Activated naive CD4-positive, alpha-beta T cell treated with anti-CD3 and anti-CD28 coated beads, Interleukin-2, amount 50 U/mL, for 24 hours (primary cell): ENCODE measurements at regions not wholly inside any gene's neighbourhood (a gene's known extent, or its start where the extent isn't known, plus 50 kb on each side); places are given as distances from the start of the nearest gene placed in this dataset.
"Not testable (repeated sequence)": the region's sequence is repeated elsewhere in the genome, so short reads cannot be mapped to it uniquely, and the experiment has no call there.

ENCODE experiments used
- H3K27ac Mint-ChIP-seq: one replicate; pipeline ENCODE4 v1.8.0; 2021; ENCODE audit warnings: mild to moderate bottlenecking, mixed read lengths
- H3K27me3 Mint-ChIP-seq: one replicate; pipeline ENCODE4 v1.8.0; 2021; ENCODE audit warnings: mixed read lengths
- H3K36me3 Mint-ChIP-seq: one replicate; pipeline ENCODE4 v1.8.0; 2021; ENCODE audit warnings: mixed read lengths
- H3K4me1 Mint-ChIP-seq: one replicate; pipeline ENCODE4 v1.8.0; 2021; ENCODE audit warnings: mixed read lengths
- H3K4me3 Mint-ChIP-seq: one replicate; pipeline ENCODE4 v1.8.0; 2021; ENCODE audit warnings: mild to moderate bottlenecking, mixed read lengths
- H3K9me3 Mint-ChIP-seq: one replicate; pipeline ENCODE4 v1.8.0; 2021; ENCODE audit warnings: mixed read lengths

- H3K27ac Mint-ChIP-seq: no peak overlapping the region
- no peaks in the 10 kb centered on the region for H3K36me3 Mint-ChIP-seq
- H3K9me3 Mint-ChIP-seq: no peaks in the 10 kb centered on the region
- peaks cover 4% of the 10 kb centered on the region for H3K27me3 Mint-ChIP-seq
- H3K4me3 Mint-ChIP-seq: no peak overlapping the region
- H3K4me1 Mint-ChIP-seq: no peaks in the 10 kb centered on the region
Observed at GRCh38 chr5:39555788-39556187, 131.0 kb upstream of the DAB2 start.

GRCh38 chr5:39547553-39548154 lies 122.9 kb upstream of the DAB2 start:
- no peak overlapping the region for H3K27ac Mint-ChIP-seq
- H3K27me3 Mint-ChIP-seq: no peaks in the 10 kb centered on the region
- peak overlapping the region; percentile 40 for H3K4me3 Mint-ChIP-seq
- H3K4me1 Mint-ChIP-seq: peaks cover 5% of the 10 kb centered on the region
- H3K9me3 Mint-ChIP-seq: no peaks in the 10 kb centered on the region
- H3K36me3 Mint-ChIP-seq: peaks cover 1% of the 10 kb centered on the region

GRCh38 chr5:39544941-39545340 lies 120.2 kb upstream of the DAB2 start:
- Mint-ChIP-seq H3K27me3 (peaks cover 1% of the 10 kb centered on the region), H3K36me3 (no peaks in the 10 kb centered on the region), H3K9me3 (no peaks in the 10 kb centered on the region), H3K4me3 (no peak overlapping the region), H3K4me1 (peaks cover 5% of the 10 kb centered on the region), H3K27ac (no peak overlapping the region)

GRCh38 chr5:39543335-39543734 lies 118.6 kb upstream of the DAB2 start:
- Mint-ChIP-seq H3K27me3 (peaks cover 1% of the 10 kb centered on the region), H3K9me3 (no peaks in the 10 kb centered on the region), H3K36me3 (no peaks in the 10 kb centered on the region), H3K4me3 (no peak overlapping the region), H3K4me1 (peaks cover 5% of the 10 kb centered on the region), H3K27ac (no peak overlapping the region)

- Mint-ChIP-seq H3K27ac (no peak overlapping the region), H3K4me1 (peaks cover 4% of the 10 kb centered on the region), H3K4me3 (no peak overlapping the region), H3K27me3 (peaks cover 4% of the 10 kb centered on the region), H3K36me3 (no peaks in the 10 kb centered on the region), H3K9me3 (no peaks in the 10 kb centered on the region)
Observed at GRCh38 chr5:39542511-39543285, 117.9 kb upstream of the DAB2 start.

- Mint-ChIP-seq H3K9me3 (no peaks in the 10 kb centered on the region), H3K27me3 (peaks cover 6% of the 10 kb centered on the region), H3K36me3 (no peaks in the 10 kb centered on the region), H3K4me1 (no peaks in the 10 kb centered on the region), H3K4me3 (no peak overlapping the region), H3K27ac (no peak overlapping the region)
Observed at GRCh38 chr5:39541920-39542319, 117.1 kb upstream of the DAB2 start.

GRCh38 chr5:39539470-39539869 lies 114.7 kb upstream of the DAB2 start:
- H3K27ac Mint-ChIP-seq: no peak overlapping the region
- H3K27me3 Mint-ChIP-seq: peaks cover 12% of the 10 kb centered on the region
- H3K4me1 Mint-ChIP-seq: no peaks in the 10 kb centered on the region
- no peaks in the 10 kb centered on the region for H3K9me3 Mint-ChIP-seq
- no peaks in the 10 kb centered on the region for H3K36me3 Mint-ChIP-seq
- no peak overlapping the region for H3K4me3 Mint-ChIP-seq

- Mint-ChIP-seq H3K36me3 (no peaks in the 10 kb centered on the region), H3K4me1 (no peaks in the 10 kb centered on the region), H3K9me3 (no peaks in the 10 kb centered on the region), H3K27me3 (peaks cover 11% of the 10 kb centered on the region), H3K4me3 (no peak overlapping the region), H3K27ac (no peak overlapping the region)
Observed at GRCh38 chr5:39534690-39535089, 109.9 kb upstream of the DAB2 start.

- no peaks in the 10 kb centered on the region for H3K36me3 Mint-ChIP-seq
Observed at GRCh38 chr5:39533749-39534148, 109.0 kb upstream of the DAB2 start.

GRCh38 chr5:39532511-39532910 lies 107.7 kb upstream of the DAB2 start:
- peaks cover 9% of the 10 kb centered on the region for H3K27me3 Mint-ChIP-seq
- H3K4me1 Mint-ChIP-seq: no peaks in the 10 kb centered on the region
- no peak overlapping the region for H3K27ac Mint-ChIP-seq
- H3K36me3 Mint-ChIP-seq: no peaks in the 10 kb centered on the region
- no peaks in the 10 kb centered on the region for H3K9me3 Mint-ChIP-seq
- H3K4me3 Mint-ChIP-seq: no peak overlapping the region

More at GRCh38 chr5:39533749-39534148, 109.0 kb upstream of the DAB2 start:
- no peak overlapping the region for H3K4me3 Mint-ChIP-seq
- H3K9me3 Mint-ChIP-seq: no peaks in the 10 kb centered on the region
- H3K4me1 Mint-ChIP-seq: no peaks in the 10 kb centered on the region
- H3K27me3 Mint-ChIP-seq: peaks cover 11% of the 10 kb centered on the region
- no peak overlapping the region for H3K27ac Mint-ChIP-seq

- no peaks in the 10 kb centered on the region for H3K9me3 Mint-ChIP-seq
- H3K27ac Mint-ChIP-seq: no peak overlapping the region
- H3K36me3 Mint-ChIP-seq: no peaks in the 10 kb centered on the region
- peaks cover 6% of the 10 kb centered on the region for H3K27me3 Mint-ChIP-seq
- no peaks in the 10 kb centered on the region for H3K4me1 Mint-ChIP-seq
- no peak overlapping the region for H3K4me3 Mint-ChIP-seq
Observed at GRCh38 chr5:39531306-39531705, 106.5 kb upstream of the DAB2 start.

GRCh38 chr5:39526914-39527477 lies 102.2 kb upstream of the DAB2 start:
- H3K4me3 Mint-ChIP-seq: no peak overlapping the region
- no peaks in the 10 kb centered on the region for H3K4me1 Mint-ChIP-seq
- no peaks in the 10 kb centered on the region for H3K36me3 Mint-ChIP-seq
- no peaks in the 10 kb centered on the region for H3K9me3 Mint-ChIP-seq
- H3K27ac Mint-ChIP-seq: no peak overlapping the region
- peaks cover 7% of the 10 kb centered on the region for H3K27me3 Mint-ChIP-seq

GRCh38 chr5:39525781-39526180 lies 101.0 kb upstream of the DAB2 start:
- H3K9me3 Mint-ChIP-seq, H3K36me3 Mint-ChIP-seq, H3K4me1 Mint-ChIP-seq, H3K4me3 Mint-ChIP-seq, H3K27ac Mint-ChIP-seq, H3K27me3 Mint-ChIP-seq: not testable (repeated sequence)

- Mint-ChIP-seq H3K4me3 (no peak overlapping the region), H3K36me3 (no peaks in the 10 kb centered on the region), H3K27ac (no peak overlapping the region), H3K27me3 (peaks cover 7% of the 10 kb centered on the region), H3K4me1 (no peaks in the 10 kb centered on the region), H3K9me3 (no peaks in the 10 kb centered on the region)
Observed at GRCh38 chr5:39525271-39525670, 100.5 kb upstream of the DAB2 start.

- H3K36me3 Mint-ChIP-seq: no peaks in the 10 kb centered on the region
- no peak overlapping the region for H3K27ac Mint-ChIP-seq
- H3K9me3 Mint-ChIP-seq: no peaks in the 10 kb centered on the region
- no peaks in the 10 kb centered on the region for H3K4me1 Mint-ChIP-seq
- no peak overlapping the region for H3K4me3 Mint-ChIP-seq
- peaks cover 9% of the 10 kb centered on the region for H3K27me3 Mint-ChIP-seq
Observed at GRCh38 chr5:39523821-39524220, 99.0 kb upstream of the DAB2 start.

- Mint-ChIP-seq H3K27me3 (peaks cover 6% of the 10 kb centered on the region), H3K27ac (no peak overlapping the region), H3K4me1 (no peaks in the 10 kb centered on the region), H3K4me3 (no peak overlapping the region), H3K9me3 (no peaks in the 10 kb centered on the region), H3K36me3 (no peaks in the 10 kb centered on the region)
Observed at GRCh38 chr5:39521940-39522590, 97.3 kb upstream of the DAB2 start.
